Lung (tissue), 11 donors: ENCODE measurements at regions not wholly inside any gene's neighbourhood (a gene's known extent, or its start where the extent isn't known, plus 50 kb on each side); places are given as distances from the start of the nearest gene placed in this dataset.
A peak's percentile ranks its signal among the peaks of the same experiment; 100 is the strongest.

Source experiments
- ATAC-seq: fragments of 200-7000 bp; cut with Tn5 transposase; one replicate; pipeline ENCODE4 v1.9.1; 2020; ENCODE audit warnings: moderate number of reproducible peaks; ENCODE audit not compliant: insufficient read depth, low FRiP score
- DNase-seq, 3 donors: peaks; one replicate each; pipeline ENCODE4 v3.0.0-alpha.2; 2013 to 2017
- H3K27ac ChIP-seq, 2 donors: one replicate each; pipeline ENCODE4 v1.5.1; 2013; ENCODE audit warnings: mild to moderate bottlenecking in 2 of 2, moderate library complexity in 2 of 2, control low read depth in 1 of 2, inconsistent platforms in 1 of 2, low read depth in 1 of 2, low read length in 1 of 2
- H3K27me3 ChIP-seq, 3 donors: one replicate each; pipeline ENCODE4 v1.5.1; 2013; ENCODE audit warnings: low read length in 2 of 3; ENCODE audit not compliant: control insufficient read depth in 3 of 3, insufficient read depth in 3 of 3
- H3K36me3 ChIP-seq, 4 donors: one replicate each; pipeline ENCODE4 v1.5.1; 2013; ENCODE audit warnings: low read length in 4 of 4, mild to moderate bottlenecking in 1 of 4, moderate library complexity in 1 of 4; ENCODE audit not compliant: control insufficient read depth in 4 of 4, insufficient read depth in 4 of 4
- H3K4me1 ChIP-seq, 5 donors: one replicate each; pipeline ENCODE4 v1.5.1; 2013; ENCODE audit warnings: low read length in 5 of 5, mild to moderate bottlenecking in 2 of 5, moderate library complexity in 1 of 5; ENCODE audit not compliant: control insufficient read depth in 5 of 5, insufficient read depth in 5 of 5
- H3K4me3 ChIP-seq: one replicate; pipeline ENCODE4 v1.5.1; 2013; ENCODE audit warnings: mild to moderate bottlenecking, control low read depth, moderate library complexity
- H3K9ac ChIP-seq, 2 donors: one replicate each; pipeline ENCODE4 v1.5.1; 2013; ENCODE audit warnings: low read length in 2 of 2, control low read depth in 1 of 2; ENCODE audit not compliant: insufficient read depth in 1 of 2
- H3K9me3 ChIP-seq, 4 donors: one replicate each; pipeline ENCODE4 v1.5.1; 2013; ENCODE audit warnings: low read length in 3 of 4, mild to moderate bottlenecking in 1 of 4, moderate library complexity in 1 of 4; ENCODE audit not compliant: control insufficient read depth in 4 of 4, insufficient read depth in 3 of 4
- CTCF ChIP-seq: IDR thresholded peaks from 2 replicates; pipeline ENCODE4 v1.5.1; 2012; ENCODE audit warnings: mild to moderate bottlenecking; ENCODE audit errors: control extremely low read depth, extremely low read depth
- WGBS, 2 donors: extraction: QIAGEN DNeasy Blood & Tissue Kit; methylation state at CpG; one replicate each; pipeline ENCODE4 v1.1.7; 2013; 5-methylcytosine and 5-hydroxymethylcytosine counted together
- donor health status: control.
- donor health status: control.
- donor health status: Bipolar disorder and iron deficiency.
- donor health status: healthy.
- donor health status: DM: yes; HTN: yes; CAD: no.

GRCh38 chr19:29263305-29264135 is 50.6 kb upstream of the UQCRFS1 start:
- Histone ChIP-seq H3K27ac (no peak overlapping the region), H3K36me3 (no peaks in the 10 kb centered on the region), H3K9me3 (peaks cover 0 to 5% (median 0%) of the 10 kb centered on the region in 4 donors), H3K4me1 (no peaks in the 10 kb centered on the region), H3K9ac (no peak overlapping the region), H3K4me3 (no peak overlapping the region), H3K27me3 (no peaks in the 10 kb centered on the region)
- DNase-seq: peak; percentile 22 to 43 (median 28)
- ATAC-seq: no peak
- peak; percentile 26 for TF ChIP-seq CTCF
- WGBS, 2 donors: 26 to 33% methylated on average over 8 of the region's 8 CpGs

GRCh38 chr19:29264897-29265296 is 51.9 kb upstream of the UQCRFS1 start:
- no peak for DNase-seq
- Histone ChIP-seq H3K9me3 (no peaks in the 10 kb centered on the region), H3K4me3 (no peak overlapping the region), H3K36me3 (no peaks in the 10 kb centered on the region), H3K4me1 (no peaks in the 10 kb centered on the region), H3K9ac (no peak overlapping the region), H3K27ac (no peak overlapping the region), H3K27me3 (no peaks in the 10 kb centered on the region)
- WGBS, 2 donors: 87 to 92% methylated on average over 7 of the region's 7 CpGs
- ATAC-seq: no peak
- no peak for TF ChIP-seq CTCF

GRCh38 chr19:29265436-29265835 is 52.5 kb upstream of the UQCRFS1 start:
- DNase-seq: no peak
- no peaks in the 10 kb centered on the region for H3K27me3 ChIP-seq
- H3K4me3 ChIP-seq: no peak overlapping the region
- no peak for TF ChIP-seq CTCF
- no peaks in the 10 kb centered on the region for H3K36me3 ChIP-seq
- no peaks in the 10 kb centered on the region for H3K9me3 ChIP-seq
- no peak overlapping the region for H3K9ac ChIP-seq
- ATAC-seq: no peak
- no peaks in the 10 kb centered on the region for H3K4me1 ChIP-seq
- no peak overlapping the region for H3K27ac ChIP-seq
- WGBS, 2 donors: 75 to 79% methylated on average over 6 of the region's 6 CpGs
